ENCODE measurements at regions not wholly inside any gene's neighbourhood (a gene's known extent, or its start where the extent isn't known, plus 50 kb on each side); places are given as distances from the start of the nearest gene placed in this dataset.

DNA sequence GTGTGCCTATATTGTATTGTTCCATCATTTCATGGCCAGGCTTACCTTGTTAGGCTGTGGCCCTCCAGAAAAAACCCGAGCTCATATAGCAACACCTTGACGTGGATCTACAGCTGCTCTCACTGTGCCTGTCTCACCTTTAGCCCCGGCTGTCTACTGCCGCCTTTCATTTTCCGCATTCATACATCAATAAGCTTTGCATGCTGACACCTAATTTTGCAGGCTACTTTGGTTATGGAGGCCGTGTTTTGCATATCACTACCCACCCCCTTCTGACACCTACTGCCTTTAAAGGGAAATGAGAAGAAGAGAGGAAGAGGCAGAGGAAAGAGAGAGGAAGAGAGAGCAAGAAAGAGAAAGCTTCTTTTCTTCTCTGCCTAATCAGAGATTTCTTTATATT, 702.9 kb downstream of the BCL11A start:
- ChIA-PET POLR2A (no interaction called here), CTCF (interaction anchor here (0.7 to 1.1 kb wide), 2 partner anchors 18 to 541 kb away, joined by 3 to 4 read pairs; no protein-coding TSS in a partner anchor)
- H3K27me3 ChIP-seq (ENCODE audit: control insufficient read depth, insufficient read depth, low read length): no peaks in the 10 kb centered on the region
- DNase-seq (ENCODE audit: low read depth): no peak
- TF ChIP-seq, protein P1, sequence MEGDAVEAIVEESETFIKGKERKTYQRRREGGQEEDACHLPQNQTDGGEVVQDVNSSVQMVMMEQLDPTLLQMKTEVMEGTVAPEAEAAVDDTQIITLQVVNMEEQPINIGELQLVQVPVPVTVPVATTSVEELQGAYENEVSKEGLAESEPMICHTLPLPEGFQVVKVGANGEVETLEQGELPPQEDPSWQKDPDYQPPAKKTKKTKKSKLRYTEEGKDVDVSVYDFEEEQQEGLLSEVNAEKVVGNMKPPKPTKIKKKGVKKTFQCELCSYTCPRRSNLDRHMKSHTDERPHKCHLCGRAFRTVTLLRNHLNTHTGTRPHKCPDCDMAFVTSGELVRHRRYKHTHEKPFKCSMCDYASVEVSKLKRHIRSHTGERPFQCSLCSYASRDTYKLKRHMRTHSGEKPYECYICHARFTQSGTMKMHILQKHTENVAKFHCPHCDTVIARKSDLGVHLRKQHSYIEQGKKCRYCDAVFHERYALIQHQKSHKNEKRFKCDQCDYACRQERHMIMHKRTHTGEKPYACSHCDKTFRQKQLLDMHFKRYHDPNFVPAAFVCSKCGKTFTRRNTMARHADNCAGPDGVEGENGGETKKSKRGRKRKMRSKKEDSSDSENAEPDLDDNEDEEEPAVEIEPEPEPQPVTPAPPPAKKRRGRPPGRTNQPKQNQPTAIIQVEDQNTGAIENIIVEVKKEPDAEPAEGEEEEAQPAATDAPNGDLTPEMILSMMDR (IDR thresholded peaks at IDR 0.05; ENCODE audit: insufficient read depth, low read depth, low read length): no peak
- H3K4me3 ChIP-seq (ENCODE audit: low read depth, low read length): no peak overlapping the region
- H3K36me3 ChIP-seq (ENCODE audit: control insufficient read depth, insufficient read depth, low read length): no peaks in the 10 kb centered on the region

DNA sequence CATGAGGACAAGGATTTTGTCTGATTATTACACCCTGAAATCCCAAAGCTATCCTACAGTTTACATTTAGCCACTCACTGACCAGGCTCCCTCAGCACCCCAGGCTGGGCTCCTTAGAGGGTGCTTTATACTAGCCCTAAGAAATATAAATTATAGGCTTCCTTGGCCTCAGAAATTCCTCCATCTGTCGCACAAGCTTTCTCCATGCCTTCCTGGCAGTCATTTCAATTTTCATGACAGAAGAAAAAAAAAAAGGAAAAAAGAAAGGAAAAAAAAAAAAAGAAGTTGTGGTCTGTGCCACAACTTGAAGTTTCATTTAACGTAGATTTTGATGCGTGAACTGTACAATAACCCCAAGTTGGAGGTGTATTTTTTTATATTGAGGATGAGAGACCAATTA, 719.5 kb downstream of the BCL11A start:
- Histone ChIP-seq H3K4me3 (ENCODE audit: low read depth, low read length) (no peak overlapping the region), H3K27me3 (ENCODE audit: control insufficient read depth, insufficient read depth, low read length) (no peaks in the 10 kb centered on the region), H3K36me3 (ENCODE audit: control insufficient read depth, insufficient read depth, low read length) (no peaks in the 10 kb centered on the region)
- no peak for DNase-seq (ENCODE audit: low read depth)
- ChIA-PET CTCF (no interaction called here), POLR2A (no interaction called here)
- TF ChIP-seq, protein P1 (IDR thresholded peaks at IDR 0.05; ENCODE audit: insufficient read depth, low read depth, low read length): no peak

DNA sequence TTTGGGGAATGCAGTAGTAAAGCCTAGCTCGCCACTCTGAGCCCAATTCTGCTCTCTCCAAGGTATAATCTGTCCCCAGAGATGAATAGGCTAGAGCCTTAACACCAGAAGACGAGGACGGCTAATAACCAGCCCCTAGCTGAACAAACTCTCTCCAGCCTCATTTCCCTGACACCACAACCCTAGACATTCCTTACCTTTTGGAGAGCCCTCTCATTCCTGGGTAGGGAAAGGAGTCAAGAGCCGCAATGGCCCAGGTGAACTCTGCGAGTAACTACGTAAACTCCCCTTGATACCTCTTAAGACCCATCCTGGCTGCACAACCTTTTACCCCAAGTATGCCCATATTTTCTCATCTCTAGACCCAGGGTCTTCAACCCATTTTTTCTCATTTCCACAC, 722.9 kb downstream of the BCL11A start:
- no peak for DNase-seq (ENCODE audit: low read depth)
- TF ChIP-seq, protein P1 (IDR thresholded peaks at IDR 0.05; ENCODE audit: insufficient read depth, low read depth, low read length): no peak
- Histone ChIP-seq H3K27me3 (ENCODE audit: control insufficient read depth, insufficient read depth, low read length) (no peaks in the 10 kb centered on the region), H3K4me3 (ENCODE audit: low read depth, low read length) (no peak overlapping the region), H3K36me3 (ENCODE audit: control insufficient read depth, insufficient read depth, low read length) (no peaks in the 10 kb centered on the region)
- ChIA-PET CTCF (no interaction called here), POLR2A (no interaction called here)

DNA sequence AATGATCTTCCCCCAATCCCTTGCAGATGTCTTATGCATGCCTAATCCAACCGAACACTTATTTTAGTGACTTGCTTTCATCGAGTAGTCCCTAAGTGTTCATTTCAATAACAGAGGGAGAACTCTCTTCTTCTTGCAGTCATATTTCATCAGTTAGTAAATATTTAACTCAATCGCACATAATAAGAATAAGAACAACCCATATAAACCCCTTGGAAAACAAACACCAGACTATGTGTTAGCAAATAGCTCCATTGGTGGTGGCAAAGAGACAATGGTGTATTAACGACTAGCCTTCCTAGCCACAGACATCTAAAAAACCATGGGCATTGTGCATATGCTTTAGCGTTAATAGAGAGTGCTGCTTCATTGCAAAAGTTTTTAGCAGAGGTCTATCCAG, 725.8 kb downstream of the BCL11A start:
- no peaks in the 10 kb centered on the region for H3K36me3 ChIP-seq (ENCODE audit: control insufficient read depth, insufficient read depth, low read length)
- H3K27me3 ChIP-seq (ENCODE audit: control insufficient read depth, insufficient read depth, low read length): no peaks in the 10 kb centered on the region
- H3K4me3 ChIP-seq (ENCODE audit: low read depth, low read length): no peak overlapping the region
- ChIA-PET CTCF (no interaction called here), POLR2A (no interaction called here)
- TF ChIP-seq, protein P1 (IDR thresholded peaks at IDR 0.05; ENCODE audit: insufficient read depth, low read depth, low read length): no peak
- DNase-seq (ENCODE audit: low read depth): no peak

DNA sequence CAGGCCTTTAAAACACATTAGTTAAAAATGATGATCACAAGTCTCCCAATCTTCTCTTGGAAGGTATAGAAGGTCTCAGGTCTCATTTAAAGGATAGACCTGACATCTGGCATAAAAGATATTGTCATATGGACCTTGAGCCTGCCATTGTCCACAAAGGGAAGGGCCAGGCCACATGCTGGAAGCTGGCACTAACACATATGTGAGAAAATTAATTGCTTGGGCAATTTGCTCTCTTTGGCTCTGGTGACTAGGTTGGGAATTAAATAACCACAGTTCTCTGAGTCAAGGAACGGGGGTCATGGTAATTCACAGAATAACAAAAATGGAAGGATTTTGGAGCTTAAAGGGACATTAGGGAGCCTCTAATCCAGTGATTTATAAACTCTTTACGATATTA, 727.3 kb downstream of the BCL11A start:
- POLR2A ChIA-PET: no interaction called here
- Histone ChIP-seq H3K36me3 (ENCODE audit: control insufficient read depth, insufficient read depth, low read length) (no peaks in the 10 kb centered on the region), H3K4me3 (ENCODE audit: low read depth, low read length) (no peak overlapping the region), H3K27me3 (ENCODE audit: control insufficient read depth, insufficient read depth, low read length) (no peaks in the 10 kb centered on the region)
- CTCF ChIA-PET: no interaction called here
- DNase-seq (ENCODE audit: low read depth): no peak
- TF ChIP-seq, protein P1 (IDR thresholded peaks at IDR 0.05; ENCODE audit: insufficient read depth, low read depth, low read length): no peak
